HG03460 (cell line): ENCODE measurements at regions not wholly inside any gene's neighbourhood (a gene's known extent, or its start where the extent isn't known, plus 50 kb on each side); places are given as distances from the start of the nearest gene placed in this dataset.
"Not testable (repeated sequence)": the region's sequence is repeated elsewhere in the genome, so short reads cannot be mapped to it uniquely, and the experiment has no call there.

Experiments used
- ATAC-seq: cut with Tn5 transposase; IDR thresholded peaks from one replicate; pipeline ENCODE4 v1.9.1; 2021; ENCODE audit not compliant: unreplicated experiment

DNA sequence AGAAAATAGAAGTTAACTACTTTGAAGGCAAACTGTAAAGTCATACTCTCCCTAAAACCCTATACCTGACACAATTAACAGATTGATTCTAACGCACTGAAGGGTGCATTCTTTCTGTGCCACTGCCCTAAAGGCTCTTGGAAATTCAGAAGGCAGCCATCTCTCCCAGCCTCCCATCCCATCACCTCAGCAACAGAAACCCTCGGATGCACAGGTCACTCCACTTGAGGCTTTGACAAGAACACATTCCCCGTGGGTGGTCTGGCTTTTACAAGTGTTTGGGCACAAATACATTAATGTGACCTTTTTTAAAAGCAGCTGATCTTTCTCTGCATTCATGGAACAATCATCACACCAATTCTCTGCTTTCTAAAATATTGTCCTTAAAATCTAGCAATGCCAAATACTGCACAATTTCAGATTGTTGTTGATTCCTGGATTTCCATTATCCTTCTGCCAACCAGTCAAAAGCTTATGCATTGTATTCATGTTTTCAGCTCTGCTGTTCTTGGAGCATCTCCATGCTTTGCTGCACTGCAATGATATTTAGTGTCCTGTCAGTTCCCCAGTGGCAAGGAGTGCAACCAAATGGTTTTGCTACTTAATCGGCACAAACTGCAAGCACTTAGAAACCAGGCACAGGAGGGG is 175.6 kb downstream of the TMEM161B start:
- no peak for ATAC-seq

DNA sequence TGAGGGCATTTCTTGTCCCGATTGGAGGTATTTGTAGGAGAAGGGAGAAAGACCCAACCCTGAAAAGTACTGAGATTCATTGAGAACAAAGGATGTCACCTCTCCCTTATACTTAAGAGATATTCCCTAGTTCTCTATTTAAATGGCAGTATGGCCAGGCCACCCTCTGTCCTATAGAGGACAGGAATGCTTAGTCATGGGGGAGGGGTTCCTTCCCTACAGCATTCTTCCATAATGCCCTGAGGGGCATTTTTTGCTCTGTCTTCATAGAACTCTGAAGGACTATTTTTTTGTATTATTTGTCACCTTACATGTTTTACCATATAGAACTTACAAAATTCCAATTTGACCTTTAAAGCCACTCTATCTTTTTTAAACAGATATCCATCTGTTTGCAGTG is 176.3 kb downstream of the TMEM161B start:
- no peak for ATAC-seq

DNA sequence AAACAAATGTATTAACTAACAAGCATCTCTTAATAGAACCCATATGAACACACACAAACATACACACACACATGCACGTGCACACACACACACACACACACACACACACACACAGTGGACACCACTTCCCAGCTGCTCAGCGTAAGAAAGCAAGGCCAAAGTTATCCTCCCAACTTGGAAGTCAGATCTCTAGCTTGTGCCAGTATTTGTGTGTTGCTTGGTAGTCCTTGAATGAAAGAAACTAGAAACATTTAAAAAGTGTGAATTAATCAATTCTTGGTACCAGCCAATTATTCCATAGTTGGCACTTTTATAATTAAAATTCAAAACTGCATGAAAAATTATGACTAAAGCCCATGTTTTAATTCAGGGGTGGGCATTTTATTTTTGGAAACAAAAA is 178.1 kb downstream of the TMEM161B start:
- ATAC-seq = no peak

DNA sequence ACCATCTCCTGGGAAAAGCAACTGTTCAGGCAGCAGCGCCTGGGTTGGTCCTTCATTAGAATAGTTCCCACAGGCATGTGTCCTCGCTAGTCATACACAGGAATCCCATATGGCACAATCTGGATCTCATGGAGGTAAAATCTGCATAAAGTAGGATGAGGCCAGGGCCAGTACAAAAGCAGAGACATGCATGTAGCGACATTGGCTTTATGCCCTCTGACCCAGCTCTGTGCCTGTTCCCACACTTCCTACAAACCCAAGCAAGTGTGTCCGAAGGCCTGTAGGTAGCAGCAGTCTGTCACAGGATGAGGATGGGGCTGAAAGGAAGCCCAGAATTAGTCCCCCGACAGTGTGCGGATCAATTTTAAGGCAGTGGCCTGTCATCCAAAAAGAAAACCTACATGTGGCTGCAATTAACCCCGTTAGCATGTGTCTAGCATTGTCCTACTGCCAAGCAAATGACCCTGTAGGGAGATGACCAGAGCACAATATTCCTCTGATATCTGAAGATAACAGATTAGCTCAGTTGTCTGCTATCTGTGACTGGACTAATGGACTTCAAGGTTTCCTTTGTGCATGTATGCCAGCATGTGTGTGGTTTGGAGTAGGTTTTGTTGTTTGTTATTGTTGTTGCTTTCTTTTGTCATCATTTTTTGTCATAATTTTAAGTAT is 178.8 kb downstream of the TMEM161B start:
- no peak for ATAC-seq

DNA sequence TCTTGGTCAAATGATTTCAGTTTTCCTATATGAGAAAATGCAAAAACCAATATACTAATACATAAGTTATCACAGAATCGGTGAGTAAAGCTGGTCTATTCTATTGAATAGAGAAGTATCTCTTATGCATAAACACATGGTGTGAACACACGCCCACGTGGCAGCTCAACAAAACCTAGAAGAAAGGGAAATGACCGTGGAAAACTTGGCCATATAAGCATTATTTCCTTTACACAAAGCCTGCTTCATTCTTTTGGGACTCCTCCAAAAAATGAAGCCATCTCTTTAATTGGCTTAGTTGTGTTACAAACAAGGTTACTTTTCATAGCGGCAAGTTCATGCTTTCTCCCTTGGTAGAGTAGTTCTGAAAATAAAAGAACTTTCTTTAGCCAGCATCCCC is 183.2 kb downstream of the TMEM161B start:
- no peak for ATAC-seq

DNA sequence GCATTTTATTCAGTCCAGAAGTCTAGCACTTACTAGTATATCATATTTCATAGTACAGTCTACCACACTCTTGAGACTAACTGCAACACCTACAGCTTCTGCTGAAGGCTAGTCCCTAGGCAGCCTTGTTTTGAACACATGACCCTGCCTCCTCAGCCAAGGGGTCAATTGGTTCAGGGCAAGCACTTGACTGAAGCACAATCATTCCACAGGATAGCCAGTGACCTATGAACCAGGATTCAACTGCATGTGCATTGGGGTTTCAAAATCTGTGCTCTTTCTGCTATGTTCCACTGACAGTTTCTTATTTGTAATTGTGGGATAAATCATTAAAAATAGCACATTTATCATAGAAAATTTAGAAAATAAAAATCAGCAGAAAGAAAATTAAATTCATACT is 186.8 kb downstream of the TMEM161B start:
- no peak for ATAC-seq

DNA sequence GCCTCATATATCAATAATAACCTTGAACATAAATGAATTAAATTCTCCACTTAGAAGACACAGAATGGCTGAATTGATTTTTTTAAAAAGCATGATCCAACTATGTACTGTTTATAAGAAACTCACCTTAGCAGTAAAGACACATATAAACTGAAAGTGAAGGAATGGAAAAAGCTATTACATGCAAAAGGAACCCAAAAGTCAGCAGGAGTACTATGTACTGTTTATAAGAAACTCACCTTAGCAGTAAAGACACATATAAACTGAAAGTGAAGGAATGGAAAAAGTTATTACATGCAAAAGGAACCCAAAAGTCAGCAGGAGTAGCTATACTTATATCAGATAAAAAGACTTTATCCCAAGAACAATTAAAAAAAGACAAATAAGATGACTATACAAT is 204.8 kb downstream of the TMEM161B start:
- ATAC-seq = no peak

DNA sequence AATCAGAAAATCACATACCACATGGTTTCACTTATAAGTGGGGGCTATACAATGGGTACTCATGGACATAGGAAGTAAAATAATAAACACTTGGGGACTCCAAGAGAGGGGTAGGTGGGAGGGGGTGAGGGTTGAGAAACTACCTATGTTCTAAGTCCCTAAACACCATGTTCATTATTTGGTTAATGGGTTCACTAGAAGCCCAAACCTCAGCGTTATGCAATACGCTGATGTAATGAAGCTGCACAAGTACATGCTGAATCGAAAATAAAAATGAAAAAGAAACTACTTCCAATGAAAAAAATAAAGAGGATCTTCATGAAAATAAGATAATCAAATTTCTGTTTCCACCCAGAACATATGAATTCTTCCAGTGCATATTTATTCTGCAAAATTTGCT is 208.5 kb downstream of the TMEM161B start:
- ATAC-seq = no peak

DNA sequence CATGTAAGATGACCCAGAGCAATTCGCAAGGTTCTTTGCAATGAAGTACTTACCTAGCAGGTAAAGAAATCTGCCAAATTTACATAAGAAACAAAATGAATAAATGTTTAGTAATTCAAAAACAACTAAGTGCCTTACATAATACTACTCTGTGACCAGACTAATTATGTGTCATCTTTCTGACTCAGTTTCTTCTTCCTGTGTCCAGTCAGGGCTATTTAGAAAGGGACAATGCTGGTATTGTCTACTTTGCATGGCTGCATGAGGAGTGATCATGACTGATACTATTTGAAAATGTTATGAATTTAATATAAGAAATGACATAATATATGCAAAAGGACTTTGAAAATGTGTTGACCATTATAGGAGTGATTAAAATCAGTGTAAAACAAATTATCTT is 210.0 kb downstream of the TMEM161B start:
- no peak for ATAC-seq

DNA sequence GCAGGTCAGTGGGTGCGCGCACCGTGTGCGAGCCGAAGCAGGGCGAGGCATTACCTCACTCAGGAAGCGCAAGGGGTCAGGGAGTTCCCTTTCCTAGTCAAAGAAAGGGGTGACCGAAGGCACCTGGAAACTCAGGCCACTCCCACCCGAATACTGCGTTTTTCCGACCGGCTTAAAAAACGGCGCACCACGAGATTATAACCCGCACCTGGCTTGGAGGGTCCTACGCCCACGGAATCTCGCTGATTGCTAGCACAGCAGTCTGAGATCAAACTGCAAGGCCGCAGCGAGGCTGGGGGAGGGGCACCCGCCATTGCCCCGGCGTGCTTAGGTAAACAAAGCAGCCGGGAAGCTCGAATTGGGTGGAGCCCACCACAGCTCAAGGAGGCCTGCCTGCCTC is 216.2 kb downstream of the TMEM161B start:
- ATAC-seq = not testable (repeated sequence)

DNA sequence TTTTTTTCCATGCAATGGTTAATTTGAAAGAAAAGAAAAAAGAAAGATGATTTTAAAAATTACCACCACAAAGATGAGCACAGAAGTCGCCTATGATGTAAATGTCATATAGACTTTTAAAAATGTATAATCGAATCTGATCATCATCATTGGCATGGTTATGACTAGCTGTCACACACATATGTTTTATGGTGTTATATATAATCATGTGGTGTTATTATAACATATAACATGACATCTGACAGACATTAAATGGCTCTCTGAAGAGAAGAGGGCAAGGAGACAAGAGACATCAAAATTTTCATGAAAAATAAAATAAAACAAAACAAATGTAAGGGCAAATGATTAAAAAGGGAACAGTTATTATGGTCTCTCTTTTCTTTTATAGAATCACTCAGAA is 217.5 kb downstream of the TMEM161B start:
- ATAC-seq = no peak

DNA sequence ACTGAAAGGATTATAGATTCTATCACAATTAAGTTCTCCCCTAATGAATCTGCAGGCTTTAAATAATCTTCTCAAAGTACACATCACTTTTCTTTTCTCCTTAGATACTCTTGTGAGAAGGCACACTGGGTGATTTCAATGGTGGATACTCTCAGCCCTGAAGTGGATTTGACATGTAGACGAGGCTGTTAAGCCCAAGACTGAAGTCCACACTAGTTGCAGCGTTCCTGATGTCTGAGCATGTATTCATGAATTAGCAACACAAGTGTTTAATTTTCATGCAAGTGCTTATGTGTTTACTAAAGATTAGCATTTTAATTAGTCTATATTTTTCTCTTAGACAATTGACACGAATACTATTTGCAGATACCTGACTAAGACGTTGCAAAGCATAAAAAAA is 218.9 kb downstream of the TMEM161B start:
- ATAC-seq = no peak

DNA sequence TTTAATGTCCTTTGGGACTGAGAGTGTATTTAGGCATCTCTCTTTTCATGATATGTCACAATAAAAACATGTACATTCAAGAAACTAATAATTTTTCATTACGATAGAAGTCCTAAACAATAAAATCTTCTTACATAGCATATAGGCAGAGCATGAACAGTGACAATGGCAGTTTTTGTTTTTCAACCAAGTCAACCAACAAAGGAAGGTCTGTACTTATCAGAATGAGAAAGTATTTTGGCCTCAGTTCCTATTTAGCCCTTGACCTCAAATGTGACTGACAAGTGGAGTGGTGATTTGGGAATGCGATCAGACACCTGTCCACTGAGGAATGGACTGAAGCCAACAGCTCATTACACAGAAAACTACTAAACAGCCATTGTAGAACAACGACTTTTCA is 219.5 kb downstream of the TMEM161B start:
- ATAC-seq = no peak

DNA sequence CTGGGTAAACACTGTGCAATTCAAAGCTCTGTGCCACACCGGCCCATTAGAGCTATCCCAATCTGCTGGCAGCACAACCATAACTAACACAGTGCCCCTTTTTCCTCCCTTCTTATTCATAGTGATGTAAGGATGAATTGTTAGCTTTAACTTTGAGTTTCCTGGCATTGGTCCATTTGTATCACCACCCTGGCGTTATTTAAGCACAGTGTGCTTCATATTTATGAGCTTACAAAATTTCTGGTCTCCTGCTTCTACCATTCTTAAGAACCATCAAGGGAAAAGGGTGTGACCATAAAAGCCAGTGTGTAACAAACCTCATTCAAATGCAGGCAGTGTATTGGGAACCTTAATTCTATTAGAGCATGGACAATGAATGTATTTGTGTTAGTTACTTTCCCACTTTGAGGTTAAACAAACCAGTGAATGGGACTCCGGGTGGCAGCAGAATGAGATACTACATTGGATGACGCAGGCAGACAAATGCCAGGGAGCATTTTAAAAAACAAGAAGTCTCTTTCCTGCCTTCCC is 222.6 kb downstream of the TMEM161B start:
- ATAC-seq = no peak

DNA sequence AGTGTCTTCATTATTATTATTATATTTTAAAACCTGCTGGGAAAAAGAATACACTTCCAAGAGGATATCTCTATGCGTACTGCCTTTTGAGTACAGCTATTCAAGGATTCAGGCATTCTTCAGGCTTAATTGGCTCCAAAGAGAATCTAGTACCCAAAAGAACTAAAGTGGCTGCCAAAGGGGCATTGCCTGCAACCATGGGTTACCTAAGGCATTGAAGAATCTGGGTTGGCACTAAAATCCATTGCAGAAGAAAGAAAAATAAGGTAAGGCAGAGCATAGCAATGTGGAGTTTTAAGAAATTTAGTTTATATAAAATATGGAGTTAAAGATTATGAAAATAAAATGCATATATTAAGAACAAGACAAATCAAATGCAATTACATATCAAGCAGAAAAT is 223.5 kb downstream of the TMEM161B start:
- no peak for ATAC-seq

DNA sequence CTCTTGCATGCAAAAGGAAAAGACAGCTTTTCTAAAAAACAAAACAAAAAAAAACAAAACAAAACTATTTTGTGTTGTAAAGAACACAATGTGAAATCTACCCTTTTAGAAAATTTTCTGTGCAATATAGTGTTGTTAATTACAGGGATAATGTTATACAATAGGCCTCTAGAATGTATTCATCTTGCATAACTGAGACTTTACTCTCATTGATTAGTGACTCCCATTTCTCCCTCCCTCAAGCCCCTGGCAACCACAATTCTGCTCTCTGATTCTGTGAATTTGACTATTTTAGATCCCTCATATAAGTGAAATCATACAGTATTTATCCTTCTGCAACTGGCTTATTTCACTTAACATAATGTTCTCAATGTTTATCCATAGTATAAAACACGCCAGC is 234.1 kb downstream of the TMEM161B start:
- no peak for ATAC-seq

DNA sequence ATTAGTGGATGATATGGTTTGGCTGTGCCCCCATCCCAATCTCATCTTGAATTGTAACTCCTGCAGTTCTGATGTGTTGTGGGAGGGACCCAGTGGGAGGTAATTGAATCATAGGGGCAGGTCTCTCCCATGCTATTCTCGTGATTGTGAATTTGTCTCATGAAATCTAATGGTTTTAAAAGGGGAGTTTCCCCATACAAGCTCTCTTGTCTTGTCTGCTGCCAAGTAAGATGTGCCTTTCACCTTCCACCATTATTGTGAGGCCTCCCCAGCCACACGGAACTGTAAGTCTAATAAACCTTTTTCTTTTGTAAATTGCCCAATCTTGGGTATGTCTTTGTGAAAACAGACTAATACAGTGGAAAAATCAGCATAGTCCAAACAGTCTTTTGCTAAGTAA is 235.5 kb downstream of the TMEM161B start:
- no peak for ATAC-seq

DNA sequence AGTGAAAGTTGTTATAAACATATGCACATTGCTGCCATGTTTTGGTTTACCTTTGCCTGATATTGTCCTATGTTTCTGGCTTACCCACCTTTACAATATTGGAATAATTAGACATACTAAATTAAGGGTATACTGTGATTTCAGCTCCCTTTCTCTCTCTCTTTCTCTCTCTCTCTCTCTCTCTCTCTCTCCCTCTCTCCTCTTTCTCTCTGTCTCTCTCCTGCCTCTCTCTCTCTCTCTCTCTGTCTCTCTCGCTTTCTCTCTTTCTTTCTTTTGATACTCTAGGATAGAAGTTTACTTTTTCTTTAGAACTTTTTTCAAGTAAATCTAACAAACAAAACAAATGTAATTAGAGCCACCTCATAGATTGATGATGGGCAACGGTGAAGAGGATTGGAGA is 239.6 kb downstream of the TMEM161B start:
- ATAC-seq = no peak

DNA sequence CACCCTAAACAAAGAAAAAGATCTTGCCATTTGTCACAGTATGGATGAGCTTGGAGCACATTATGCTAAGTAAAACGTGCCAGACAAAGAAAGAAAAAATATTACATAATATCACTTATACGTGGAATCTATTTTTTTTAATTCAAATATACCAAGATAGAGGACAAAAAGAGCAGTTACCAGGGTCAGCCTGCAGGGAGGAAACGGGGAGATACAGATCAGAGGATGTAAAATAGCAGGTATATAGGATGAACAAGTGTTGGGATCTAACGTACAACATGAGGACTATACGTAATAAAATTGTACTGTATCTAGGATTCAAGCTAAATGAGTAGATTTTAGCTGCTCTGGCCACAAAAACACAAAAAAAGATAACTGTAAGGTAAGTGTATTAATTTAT is 247.5 kb downstream of the TMEM161B start:
- ATAC-seq = no peak

DNA sequence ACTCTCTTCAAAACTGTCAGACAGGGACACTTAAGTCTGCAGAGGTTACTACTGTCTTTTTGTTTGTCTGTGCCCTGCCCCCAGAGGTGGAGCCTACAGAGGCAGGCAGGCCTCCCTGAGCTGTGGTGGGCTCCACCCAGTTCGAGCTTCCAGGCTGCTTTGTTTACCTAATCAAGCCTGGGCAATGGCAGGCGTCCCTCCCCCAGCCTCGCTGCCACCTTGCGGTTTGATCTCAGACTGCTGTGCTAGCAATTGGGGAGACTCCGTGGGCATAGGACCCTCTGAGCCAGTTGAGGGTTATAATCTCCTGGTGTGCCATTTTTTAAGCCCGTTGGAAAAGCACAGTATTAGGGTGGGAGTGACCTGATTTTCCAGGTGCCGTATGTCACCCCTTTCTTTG is 253.7 kb downstream of the TMEM161B start:
- not testable (repeated sequence) for ATAC-seq

DNA sequence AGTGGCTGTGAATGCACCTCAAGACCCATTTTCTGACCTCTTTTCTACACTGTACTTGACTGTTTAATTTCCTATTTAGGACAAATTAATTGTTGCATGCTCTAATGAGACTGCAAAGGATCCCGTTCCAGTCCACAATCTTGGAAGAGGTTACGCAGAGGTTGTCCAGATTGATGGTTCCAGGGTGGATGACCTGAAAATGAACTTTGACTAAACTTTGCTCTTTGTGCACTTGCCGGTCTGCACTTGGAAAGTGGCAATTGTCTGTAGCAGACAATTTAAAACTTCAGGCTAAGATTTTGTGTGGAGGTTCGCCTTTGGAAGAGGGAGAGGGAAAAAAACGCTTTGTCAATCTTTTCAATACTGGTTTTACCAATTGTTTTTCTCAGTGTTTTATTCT is 267.8 kb downstream of the TMEM161B start:
- no peak for ATAC-seq

DNA sequence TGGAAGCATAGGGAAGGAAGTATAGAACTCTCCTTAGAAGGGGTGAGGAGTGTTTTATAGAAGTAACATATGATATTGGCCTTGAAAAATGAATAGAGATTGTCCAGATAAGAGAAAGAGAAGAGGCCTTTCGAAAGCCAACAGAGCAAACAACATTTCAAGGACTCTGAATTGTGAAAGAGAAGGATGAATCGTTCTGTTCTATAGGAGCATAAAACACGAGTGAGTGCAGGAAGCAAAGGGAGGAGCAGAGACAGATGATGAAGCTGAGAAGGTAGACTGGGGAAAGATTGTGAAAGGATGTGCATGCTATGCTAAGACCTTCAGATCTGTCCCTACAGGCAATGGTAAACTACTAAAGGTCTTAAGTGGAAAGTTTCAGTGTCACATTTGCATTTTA is 271.0 kb downstream of the TMEM161B start:
- ATAC-seq = no peak

DNA sequence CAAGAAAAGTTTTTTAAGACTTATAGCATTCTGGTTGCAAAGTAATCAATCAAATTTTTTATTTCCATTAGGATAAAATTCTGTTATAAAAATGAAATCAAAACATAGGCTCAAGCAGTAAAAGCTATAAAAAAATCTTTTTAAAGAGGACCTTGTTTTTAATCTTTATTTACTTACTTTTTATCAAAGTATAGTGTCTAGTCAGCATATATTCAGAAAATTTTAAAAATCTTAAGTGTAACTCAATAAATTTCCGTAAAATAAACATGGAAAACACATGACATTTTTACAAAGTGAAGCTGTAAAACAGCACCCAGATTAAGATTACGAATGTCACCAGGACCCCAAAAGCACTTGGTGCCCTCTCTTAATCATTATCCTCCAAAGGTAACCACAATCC is 302.4 kb downstream of the TMEM161B start:
- ATAC-seq = no peak
